Panc1 (cell line): ENCODE measurements at regions not wholly inside any gene's neighbourhood (a gene's known extent, or its start where the extent isn't known, plus 50 kb on each side); places are given as distances from the start of the nearest gene placed in this dataset.

Experiments used
- ATAC-seq: fragments of 200-7000 bp; cut with Tn5 transposase; 2 replicates; pipeline ENCODE4 v1.9.1; 2020; ENCODE audit warnings: mild to moderate bottlenecking, moderate library complexity
- BruUV-seq: library from RNA; stranded (reverse); fragments of 400-500 nt; replicated peaks from 2 replicates; lab custom pipeline; 2021; lab: Mats Ljungman, UMichigan
- CTCF ChIA-PET: fragments of 300-600 bp; sonication (Branson Sonifier 250); formaldehyde crosslinking; loops from one replicate; lab custom pipeline; 2022; ENCODE audit warnings: antibody characterized with exemption; lab: Charles Lee
- POLR2A ChIA-PET: fragments of 300-600 bp; sonication (Branson Sonifier 250); formaldehyde crosslinking; loops from one replicate; lab custom pipeline; 2022; ENCODE audit warnings: antibody characterized with exemption; lab: Charles Lee
- DNase-seq: peaks from one replicate; pipeline ENCODE4 v3.0.0-alpha.2; 2010; ENCODE audit warnings: low read depth, low spot score
- H3K27ac ChIP-seq: 2 replicates; pipeline ENCODE4 v1.5.1; 2011; ENCODE audit warnings: mild to moderate bottlenecking, low read length, inconsistent platforms
- H3K27me3 ChIP-seq: fragments of 200-500 bp; sonication (Bioruptor generic); 2 replicates; pipeline ENCODE4 v1.6.0; 2014; ENCODE audit warnings: low read length, inconsistent platforms; ENCODE audit not compliant: control insufficient read depth, insufficient read depth
- H3K36me3 ChIP-seq: fragments of 200-500 bp; sonication (Bioruptor generic); 2 replicates; pipeline ENCODE4 v1.5.1; 2014; ENCODE audit warnings: inconsistent platforms, mild to moderate bottlenecking, low read length, moderate library complexity; ENCODE audit not compliant: control insufficient read depth, insufficient read depth
- H3K4me1 ChIP-seq: 2 replicates; pipeline ENCODE4 v1.5.1; 2011; ENCODE audit warnings: inconsistent platforms, mild to moderate bottlenecking, low read length, moderate library complexity; ENCODE audit not compliant: control insufficient read depth, insufficient read depth
- H3K4me3 ChIP-seq, 2 experiments: 2 replicates each; pipeline ENCODE4 v1.5.1; 2011 to 2012; ENCODE audit warnings: low read depth in 2 of 2, low read length in 2 of 2, mild to moderate bottlenecking in 2 of 2, inconsistent platforms in 1 of 2, moderate library complexity in 1 of 2
- H3K9me3 ChIP-seq: fragments of 200-500 bp; sonication (Bioruptor generic); 2 replicates; pipeline ENCODE4 v1.5.1; 2014; ENCODE audit warnings: low read depth, mild to moderate bottlenecking, inconsistent platforms, low read length, moderate library complexity; ENCODE audit not compliant: control insufficient read depth, insufficient read depth
- POLR2AphosphoS5 ChIP-seq: IDR thresholded peaks from 2 replicates; pipeline ENCODE4 v1.6.1; 2012; ENCODE audit warnings: mild to moderate bottlenecking, low read depth, low read length, moderate library complexity
- REST ChIP-seq, 2 experiments: IDR thresholded peaks; 2 replicates each; pipeline ENCODE4 v1.6.1; 2011 to 2012; ENCODE audit warnings: low read depth in 2 of 2, control low read depth in 1 of 2, low read length in 1 of 2, mild to moderate bottlenecking in 1 of 2, moderate library complexity in 1 of 2; ENCODE audit not compliant: insufficient read depth in 1 of 2
- SIN3A ChIP-seq: IDR thresholded peaks from 2 replicates; pipeline ENCODE4 v1.6.1; 2012; ENCODE audit warnings: low read depth, mild to moderate bottlenecking, low read length, moderate library complexity, borderline replicate concordance; ENCODE audit not compliant: insufficient read depth
- TCF7L2 ChIP-seq: IDR thresholded peaks from 2 replicates; pipeline ENCODE4 v1.6.1; 2011; ENCODE audit warnings: mild to moderate bottlenecking, low read depth, low read length, inconsistent platforms
- in situ Hi-C: cut with HindIII; loops from 2 replicates; pipeline ENCODE4 v1.10.0; 2016; ENCODE audit warnings: low sequenced_read_pairs, low pct_unique_long_range_greater_than_20kb
- intact Hi-C: fragments of 100-400 bp; cut with micrococcal nuclease; formaldehyde crosslinking; loops from one replicate; pipeline ENCODE4 v1.10.0; 2022; ENCODE audit not compliant: unreplicated experiment
- TF ChIP-seq, protein P1 (sequence below): fragments of 450-650 bp; IDR thresholded peaks from 2 replicates; pipeline ENCODE4 v1.5.1; 2017; ENCODE audit warnings: mild to moderate bottlenecking

- ChIA-PET CTCF (no interaction called here), POLR2A (no interaction called here)
- ATAC-seq (no peak), DNase-seq (no peak)
- H3K27me3 ChIP-seq: no peaks in the 10 kb centered on the region
- BruUV-seq: no TSS peak
- no peak overlapping the region for H3K4me3 ChIP-seq
- H3K36me3 ChIP-seq: no peaks in the 10 kb centered on the region
- no peak for TF ChIP-seq TCF7L2
- TF ChIP-seq, protein P1, sequence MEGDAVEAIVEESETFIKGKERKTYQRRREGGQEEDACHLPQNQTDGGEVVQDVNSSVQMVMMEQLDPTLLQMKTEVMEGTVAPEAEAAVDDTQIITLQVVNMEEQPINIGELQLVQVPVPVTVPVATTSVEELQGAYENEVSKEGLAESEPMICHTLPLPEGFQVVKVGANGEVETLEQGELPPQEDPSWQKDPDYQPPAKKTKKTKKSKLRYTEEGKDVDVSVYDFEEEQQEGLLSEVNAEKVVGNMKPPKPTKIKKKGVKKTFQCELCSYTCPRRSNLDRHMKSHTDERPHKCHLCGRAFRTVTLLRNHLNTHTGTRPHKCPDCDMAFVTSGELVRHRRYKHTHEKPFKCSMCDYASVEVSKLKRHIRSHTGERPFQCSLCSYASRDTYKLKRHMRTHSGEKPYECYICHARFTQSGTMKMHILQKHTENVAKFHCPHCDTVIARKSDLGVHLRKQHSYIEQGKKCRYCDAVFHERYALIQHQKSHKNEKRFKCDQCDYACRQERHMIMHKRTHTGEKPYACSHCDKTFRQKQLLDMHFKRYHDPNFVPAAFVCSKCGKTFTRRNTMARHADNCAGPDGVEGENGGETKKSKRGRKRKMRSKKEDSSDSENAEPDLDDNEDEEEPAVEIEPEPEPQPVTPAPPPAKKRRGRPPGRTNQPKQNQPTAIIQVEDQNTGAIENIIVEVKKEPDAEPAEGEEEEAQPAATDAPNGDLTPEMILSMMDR: no peak
- TF ChIP-seq REST (IDR thresholded peaks at IDR 0.05; ENCODE audit: insufficient read depth in 1 of 2, low read depth in 2 of 2, low read length in 1 of 2): no peak
- TF ChIP-seq SIN3A: no peak
- TF ChIP-seq POLR2AphosphoS5: no peak
- no peaks in the 10 kb centered on the region for H3K4me1 ChIP-seq
- no peak overlapping the region for H3K27ac ChIP-seq
- H3K9me3 ChIP-seq: peaks cover 4% of the 10 kb centered on the region; the same call in 1 of the 2 replicates
- in situ Hi-C loops (no loop called here), intact Hi-C loops (no loop called here)
These were observed 95.0 kb downstream of the FAM53A start for GRCh38 chr4:1589098-1589497.

GRCh38 chr4:1588306-1588705 is 95.8 kb downstream of the FAM53A start:
- H3K36me3 ChIP-seq: no peaks in the 10 kb centered on the region
- BruUV-seq: no TSS peak
- no peak overlapping the region for H3K4me3 ChIP-seq
- TF ChIP-seq TCF7L2 (no peak), SIN3A (no peak), POLR2AphosphoS5 (no peak), REST (IDR thresholded peaks at IDR 0.05; ENCODE audit: insufficient read depth in 1 of 2, low read depth in 2 of 2, low read length in 1 of 2) (no peak)
- TF ChIP-seq, protein P1: no peak
- peaks cover 4% of the 10 kb centered on the region; the same call in 1 of the 2 replicates for H3K9me3 ChIP-seq
- H3K27ac ChIP-seq: no peak overlapping the region
- ChIA-PET CTCF (no interaction called here), POLR2A (no interaction called here)
- no peaks in the 10 kb centered on the region for H3K4me1 ChIP-seq
- intact Hi-C loops: no loop called here
- DNase-seq (no peak), ATAC-seq (no peak)
- no peaks in the 10 kb centered on the region for H3K27me3 ChIP-seq
- in situ Hi-C loops: no loop called here
